Stimulated activated CD4-positive, alpha-beta T cell treated with anti-CD3 and anti-CD28 coated beads, TNF-alpha, amount 100 ng/mL, for 24 hours (primary cell): ENCODE measurements at regions not wholly inside any gene's neighbourhood (a gene's known extent, or its start where the extent isn't known, plus 50 kb on each side); places are given as distances from the start of the nearest gene placed in this dataset.
"Not testable (repeated sequence)": the region's sequence is repeated elsewhere in the genome, so short reads cannot be mapped to it uniquely, and the experiment has no call there.

Source experiments
- DNase-seq, 3 experiments: peaks; one replicate each; pipeline ENCODE4 v3.0.0-alpha.2; 2020; ENCODE audit warnings: low read depth in 3 of 3

DNA sequence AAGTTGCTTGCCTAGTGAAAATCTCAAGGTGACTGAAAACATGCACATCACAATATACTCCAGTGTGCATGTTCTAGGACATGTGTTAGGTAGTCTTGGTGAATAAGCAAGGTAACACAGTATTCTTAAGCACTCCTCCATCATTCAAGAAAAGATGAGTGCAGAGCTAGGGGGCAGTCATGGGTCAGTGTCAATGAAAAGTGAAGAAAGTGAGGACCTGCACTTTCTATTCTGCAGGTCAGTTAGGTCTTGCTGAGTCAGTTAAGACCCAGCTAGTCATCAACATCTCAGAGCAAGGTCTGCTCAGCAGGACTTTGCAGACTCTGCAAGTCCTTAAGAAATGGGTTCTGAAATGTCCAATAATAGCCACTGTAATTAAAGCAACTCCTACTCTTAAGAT, 754.1 kb downstream of the TTLL7 start:
- not testable (repeated sequence) for DNase-seq

DNA sequence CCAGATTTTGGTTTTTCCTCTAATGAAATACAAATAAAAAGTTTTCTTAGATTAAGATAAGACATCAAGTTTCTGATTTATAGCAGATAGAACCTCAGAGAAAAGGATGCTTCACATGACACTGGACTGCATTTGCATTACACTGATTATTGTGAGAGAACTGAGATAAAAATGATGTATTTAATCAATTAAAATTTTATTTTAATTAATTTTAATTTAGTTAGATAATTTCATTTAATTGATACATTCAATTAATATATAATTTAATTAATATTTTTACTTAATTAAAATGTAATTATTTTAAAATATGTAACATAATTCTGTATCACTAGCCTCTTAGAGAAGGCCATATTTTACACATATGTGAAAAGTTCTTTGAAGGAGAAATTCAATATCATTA, 759.4 kb downstream of the TTLL7 start:
- not testable (repeated sequence) for DNase-seq

DNA sequence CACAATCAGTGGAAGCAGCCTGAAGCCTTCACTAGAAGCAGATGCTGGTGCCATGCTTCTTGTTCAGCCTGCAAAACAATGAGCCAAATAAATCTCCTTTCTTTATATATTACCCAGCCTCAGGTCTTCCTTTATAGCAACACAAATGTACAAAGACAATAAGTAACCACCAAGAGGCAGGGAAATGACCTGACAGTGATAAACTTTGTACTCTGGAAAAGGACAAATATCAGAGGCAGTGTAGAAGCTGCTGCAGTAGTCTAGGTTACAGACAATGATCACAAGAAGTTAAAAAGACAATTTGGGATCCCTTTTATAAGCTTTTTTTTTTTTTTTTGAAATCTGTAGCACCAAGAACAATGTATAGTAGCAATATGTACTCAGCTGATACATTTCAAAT, 760.3 kb downstream of the TTLL7 start:
- DNase-seq = not testable (repeated sequence)

DNA sequence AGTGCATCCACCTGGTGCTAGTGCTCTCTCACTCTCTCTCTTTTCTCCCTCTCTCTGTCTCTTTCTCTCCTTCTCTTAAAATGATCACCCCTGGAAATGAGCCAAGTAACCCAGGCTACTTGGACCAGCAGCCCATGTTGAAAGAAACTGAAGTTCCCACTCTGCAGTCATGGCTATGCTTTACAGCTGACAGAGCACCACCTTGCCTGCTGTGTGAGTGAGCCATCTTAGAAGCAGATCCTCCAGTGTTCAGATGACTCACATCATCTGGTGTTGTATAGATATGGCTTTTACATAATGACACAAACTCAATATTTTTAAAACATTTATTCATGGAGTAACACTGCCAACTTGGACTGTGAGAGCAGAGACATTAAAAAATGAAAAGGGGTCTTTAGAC, 779.1 kb downstream of the TTLL7 start:
- DNase-seq = not testable (repeated sequence)

DNA sequence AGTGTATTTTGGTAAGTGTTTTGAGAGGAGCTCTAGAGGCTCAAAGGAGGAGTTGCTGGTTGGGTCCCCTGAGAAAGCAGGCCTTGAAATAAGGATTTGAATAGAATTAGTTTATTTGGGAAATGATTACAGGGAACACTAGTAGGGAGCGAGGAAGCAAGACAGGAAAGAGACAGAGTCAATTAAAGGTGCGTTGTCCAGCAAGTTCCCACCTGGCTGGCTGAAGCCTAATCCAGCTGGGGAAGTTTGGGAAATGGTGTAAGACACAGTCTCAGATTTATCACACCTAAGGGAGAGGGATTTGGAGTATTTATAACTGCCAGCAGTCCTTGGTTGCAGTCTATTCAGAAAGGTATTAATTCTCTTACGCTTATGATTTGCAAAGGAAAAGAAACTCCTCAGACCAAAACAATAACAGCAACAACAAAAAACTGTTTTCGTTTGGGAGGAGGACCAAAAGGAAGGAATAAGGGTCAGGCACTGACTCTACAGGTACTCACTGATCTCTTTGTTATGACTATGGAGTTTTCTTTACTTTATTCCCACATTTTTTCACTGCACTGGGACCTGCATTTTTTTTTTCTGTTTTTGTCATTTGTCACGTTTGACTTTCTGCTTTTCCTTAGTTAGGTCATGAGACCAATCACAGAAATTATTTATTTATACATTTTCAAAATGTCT, 780.8 kb downstream of the TTLL7 start:
- DNase-seq = not testable (repeated sequence)

DNA sequence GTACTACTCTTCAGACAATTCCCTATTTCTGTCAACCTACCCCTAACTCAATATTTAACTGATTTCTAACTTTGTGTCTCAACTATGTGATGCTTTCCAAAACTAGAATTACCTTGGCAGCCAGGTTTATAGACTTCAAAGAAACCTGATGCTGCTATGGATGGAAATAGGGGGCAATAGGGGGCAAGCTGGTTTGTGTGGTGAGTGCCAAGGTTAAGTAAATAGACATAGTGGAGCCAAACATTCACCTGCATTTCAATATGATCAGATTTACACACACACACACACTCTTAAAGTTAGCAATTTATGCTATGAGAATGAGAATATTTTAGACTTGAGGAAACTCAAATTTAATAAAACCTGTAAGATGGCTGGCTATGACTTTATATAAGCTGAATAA, 784.6 kb downstream of the TTLL7 start:
- DNase-seq = not testable (repeated sequence)

DNA sequence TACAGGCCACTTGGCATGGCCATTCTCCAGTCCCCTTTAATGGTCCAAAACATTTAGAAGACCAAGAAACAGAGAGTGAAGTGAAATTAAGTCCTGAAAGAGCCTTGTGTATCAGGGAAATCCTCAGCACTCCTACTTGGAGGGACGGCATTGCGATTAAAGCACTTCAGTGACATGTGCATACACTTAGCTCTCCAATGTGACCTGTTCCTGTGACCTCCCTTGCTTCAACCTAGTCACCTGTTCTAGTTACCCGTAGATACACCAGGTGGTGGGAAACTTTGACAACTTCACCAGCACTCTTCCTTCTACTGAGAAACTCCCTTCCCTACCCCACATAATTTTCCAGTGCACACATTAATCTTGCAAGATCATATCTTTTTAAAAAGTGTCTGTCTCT, 785.3 kb downstream of the TTLL7 start:
- not testable (repeated sequence) for DNase-seq

DNA sequence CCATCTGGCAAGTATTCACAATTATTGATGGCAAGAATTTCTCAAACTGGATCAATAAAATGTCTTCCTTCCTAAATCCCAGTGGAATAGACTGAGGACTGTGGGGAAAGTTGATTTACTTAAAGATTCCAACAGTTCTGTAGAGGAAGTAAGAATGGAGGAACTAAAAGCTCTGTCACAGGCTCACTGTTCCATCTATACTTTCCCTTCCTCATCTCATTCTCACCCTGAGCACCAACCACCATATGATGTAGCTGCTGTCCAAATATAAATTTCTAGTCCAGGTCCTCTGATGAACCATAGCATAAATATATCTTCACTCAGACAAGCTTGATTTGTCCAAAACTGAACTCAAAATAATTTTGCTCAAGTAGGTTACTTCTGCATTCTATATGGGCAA, 786.9 kb downstream of the TTLL7 start:
- DNase-seq = not testable (repeated sequence)

DNA sequence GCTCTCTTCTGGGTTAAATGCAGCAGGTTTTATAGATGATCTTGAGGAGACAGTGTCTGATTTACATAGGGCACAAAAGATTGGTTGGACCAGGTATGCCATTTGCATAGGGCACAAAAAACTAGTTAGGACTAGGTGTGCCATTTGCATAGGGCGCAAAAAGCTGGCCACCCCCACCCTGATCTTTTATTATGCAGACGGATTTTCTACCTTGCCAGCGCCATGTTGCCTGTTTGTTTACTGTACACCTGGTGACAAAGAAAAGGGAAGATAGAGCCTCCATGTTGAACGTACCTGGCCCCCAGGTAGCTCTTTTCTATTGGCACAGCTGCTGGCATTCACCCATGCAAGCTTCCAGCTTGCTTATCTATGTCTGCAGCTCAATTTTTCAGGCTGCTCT, 790.4 kb downstream of the TTLL7 start:
- not testable (repeated sequence) for DNase-seq

DNA sequence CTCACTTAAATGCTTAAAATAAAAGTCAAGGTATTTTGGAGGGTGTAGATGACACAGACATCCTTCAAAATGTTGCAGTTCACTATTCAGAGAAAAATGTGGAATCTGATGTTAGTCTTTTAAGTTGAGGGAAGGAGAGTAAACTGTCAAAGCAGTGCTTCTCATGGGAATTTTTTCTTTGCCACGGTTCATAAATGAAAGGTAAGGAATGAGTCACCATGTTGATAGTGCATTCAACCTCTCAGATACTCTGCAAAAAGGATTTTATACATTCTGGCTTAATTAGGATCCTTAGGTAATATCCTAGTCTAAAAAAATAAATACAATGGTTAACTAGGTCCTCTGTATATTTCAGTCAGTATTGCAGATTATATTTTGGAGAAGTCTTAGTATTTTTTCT, 804.3 kb downstream of the TTLL7 start:
- DNase-seq = not testable (repeated sequence)

DNA sequence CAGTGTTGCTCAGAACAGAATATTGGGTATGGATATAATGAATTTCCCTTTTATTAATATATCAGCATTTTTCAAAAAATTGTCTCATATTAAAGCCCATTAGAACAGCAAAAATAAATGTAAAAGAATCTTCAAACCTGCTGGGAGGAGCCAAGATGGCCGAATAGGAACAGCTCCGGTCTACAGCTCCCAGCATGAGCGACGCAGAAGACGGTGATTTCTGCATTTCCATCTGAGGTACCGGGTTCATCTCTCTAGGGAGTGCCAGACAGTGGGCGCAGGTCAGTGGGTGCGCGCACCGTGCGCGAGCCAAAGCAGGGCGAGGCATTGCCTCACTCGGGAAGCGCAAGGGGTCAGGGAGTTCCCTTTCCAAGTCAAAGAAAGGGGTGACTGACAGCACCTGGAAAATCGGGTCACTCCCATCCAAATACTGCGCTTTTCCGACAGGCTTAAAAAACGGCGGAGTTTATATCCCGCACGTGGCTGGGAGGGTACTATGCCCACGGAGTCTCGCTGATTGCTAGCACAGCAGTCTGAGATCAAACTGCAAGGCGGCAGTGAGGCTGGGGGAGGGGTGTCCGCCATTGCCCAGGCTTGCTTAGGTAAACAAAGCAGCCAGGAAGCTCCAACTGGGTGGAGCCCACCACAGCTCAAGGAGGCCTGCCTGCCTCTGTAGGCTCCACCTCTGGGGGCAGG, 816.8 kb downstream of the TTLL7 start:
- not testable (repeated sequence) for DNase-seq

DNA sequence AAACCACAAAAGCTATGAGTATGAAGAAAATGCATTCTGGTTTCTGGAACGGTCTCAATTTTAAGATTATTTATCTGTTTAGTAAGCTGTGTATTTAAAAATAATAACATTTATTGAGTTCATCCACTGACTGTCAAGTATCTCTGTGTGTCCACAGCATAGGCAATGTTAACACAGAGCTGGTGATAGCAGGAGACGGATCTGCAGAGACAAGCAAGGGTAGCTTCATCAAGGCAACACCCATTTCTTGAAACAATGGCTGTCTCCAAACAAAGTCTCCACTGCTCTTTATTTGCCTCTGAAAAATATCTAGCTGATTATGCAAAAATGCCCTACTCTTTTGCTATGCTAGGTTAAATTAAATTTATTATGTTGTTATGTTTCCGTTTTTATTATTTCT, 818.3 kb downstream of the TTLL7 start:
- not testable (repeated sequence) for DNase-seq

DNA sequence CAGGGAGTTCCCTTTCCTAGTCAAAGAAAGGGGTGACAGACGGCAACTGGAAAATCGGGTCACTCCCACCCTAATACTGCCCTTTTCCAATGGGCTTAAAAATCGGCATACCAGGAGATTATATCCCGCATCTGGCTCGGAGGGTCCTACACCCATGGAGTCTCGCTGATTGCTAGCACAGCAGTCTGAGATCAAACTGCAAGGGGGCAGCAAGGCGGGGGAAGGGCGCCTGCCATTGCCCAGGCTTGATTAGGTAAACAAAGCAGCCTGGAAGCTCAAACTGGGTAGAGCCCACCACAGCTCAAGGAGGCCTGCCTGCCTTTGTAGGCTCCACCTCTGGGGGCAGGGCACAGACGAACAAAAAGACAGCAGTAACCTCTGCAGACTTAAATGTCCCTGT, 831.3 kb downstream of the TTLL7 start:
- DNase-seq = not testable (repeated sequence)

DNA sequence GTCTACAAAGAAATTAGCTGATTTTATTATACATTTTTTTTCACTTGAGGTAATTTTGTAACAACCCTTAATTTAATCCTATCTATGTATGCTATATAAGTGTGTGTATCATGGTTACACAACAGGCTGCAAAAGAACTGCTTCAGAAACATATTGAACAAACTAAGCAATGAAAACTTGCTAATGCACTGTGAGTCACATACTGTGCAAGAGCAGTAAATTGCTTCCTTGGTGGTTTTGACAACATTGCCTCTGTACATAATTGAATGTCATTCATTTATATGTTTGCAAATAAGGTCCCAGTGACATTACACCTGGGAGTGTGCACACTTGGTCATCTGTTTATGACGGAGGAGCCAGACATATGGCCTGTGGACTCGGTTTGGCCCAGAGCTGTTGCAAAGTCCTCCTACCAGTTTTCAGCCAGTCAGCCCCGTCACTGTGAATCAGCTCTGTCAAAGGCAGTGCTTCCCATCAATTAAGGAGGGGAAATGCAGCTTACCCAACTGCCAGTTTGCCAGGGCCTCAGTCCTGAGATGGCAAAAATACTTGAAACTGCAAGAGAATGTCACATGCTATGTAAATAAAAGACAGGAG, 835.0 kb downstream of the TTLL7 start:
- DNase-seq = not testable (repeated sequence)

DNA sequence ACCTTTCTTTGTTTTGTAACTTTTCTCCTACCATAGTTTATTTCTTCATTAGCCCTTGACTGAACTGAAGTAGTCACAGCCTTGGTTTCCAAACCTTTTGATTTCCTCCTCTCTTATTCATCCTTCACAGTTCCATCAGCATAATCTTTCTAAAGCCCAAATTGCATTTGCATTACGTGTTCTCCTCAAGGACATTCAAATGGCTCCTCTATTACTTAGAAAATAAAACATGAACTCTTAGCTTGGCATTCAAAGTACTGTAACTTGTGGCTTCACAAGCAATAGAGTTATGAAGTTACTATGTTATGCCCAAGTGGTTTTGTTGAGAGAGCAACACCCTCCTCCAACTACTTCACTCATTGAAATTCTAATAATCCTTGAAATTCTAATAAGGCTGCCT, 840.0 kb downstream of the TTLL7 start:
- not testable (repeated sequence) for DNase-seq

DNA sequence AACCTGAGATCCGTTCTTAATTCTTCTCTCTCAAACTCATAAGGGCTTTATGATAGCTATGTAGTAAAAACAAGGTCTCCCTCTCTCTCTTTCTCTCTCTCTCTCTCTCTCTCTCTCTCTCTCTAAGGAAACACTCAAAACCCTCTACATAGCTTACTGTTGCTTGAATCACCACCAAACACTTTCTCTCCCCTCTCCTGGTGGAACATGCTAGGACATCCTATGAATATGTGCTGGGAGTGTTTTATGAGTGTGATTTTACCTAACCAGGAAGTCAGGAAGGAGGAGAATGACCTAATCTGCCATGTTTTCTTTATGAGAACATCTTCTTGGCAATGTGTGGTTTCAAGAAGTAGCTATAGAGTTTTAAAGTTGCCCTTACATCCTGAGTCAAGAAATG, 844.6 kb downstream of the TTLL7 start:
- DNase-seq = not testable (repeated sequence)

DNA sequence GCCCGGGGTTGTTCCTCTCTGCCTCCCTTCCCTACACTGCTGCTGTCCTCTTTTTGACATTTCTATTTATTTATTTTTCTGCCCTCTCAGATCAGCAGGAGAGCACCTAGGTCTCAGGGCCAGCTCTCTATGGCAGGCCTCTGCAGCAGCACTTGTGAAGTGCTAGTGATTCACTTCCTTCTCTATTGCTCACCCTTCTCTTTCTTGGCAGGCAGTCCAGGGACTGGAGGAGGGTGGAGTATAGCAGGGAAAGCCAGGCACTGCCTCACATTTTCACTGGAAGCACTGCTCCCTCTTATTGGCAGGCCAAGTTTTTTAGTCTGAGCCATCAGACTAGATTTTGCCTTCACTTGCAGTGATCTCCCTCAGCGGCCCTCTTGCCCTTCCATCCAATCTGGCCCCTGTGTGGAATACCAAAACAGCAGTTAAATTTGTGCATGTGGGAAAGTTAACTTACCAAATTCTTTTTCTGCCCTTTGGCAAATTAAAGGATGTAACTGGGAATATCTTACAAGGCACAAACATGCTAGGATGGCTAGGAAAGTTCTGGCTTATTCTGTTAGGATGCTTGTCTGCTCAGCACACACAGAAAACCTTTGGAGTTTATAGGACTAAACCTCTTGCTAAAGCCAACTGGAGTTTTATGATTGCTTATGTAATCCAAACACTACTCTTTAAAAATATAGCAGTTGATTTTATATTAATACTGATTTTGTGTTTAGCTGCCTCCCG, 847.6 kb downstream of the TTLL7 start:
- not testable (repeated sequence) for DNase-seq

DNA sequence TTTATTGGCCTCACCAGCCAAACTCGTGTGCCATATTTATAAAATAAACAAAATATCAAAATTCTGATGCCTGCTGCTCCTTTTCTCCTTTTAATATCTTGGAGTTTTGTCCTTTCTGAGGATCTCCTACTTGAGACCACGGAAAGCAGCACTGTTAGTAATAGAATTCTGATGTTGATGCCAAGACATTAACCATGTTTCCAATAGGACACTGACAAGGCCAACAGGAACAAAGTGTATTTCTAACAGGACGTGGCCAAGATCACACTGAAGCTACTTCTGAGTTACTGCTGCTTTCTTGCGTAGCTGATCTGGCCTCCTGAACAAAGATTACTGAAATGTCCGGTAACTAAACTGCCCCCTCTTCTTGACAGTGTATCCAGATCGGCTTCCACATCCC, 848.5 kb downstream of the TTLL7 start:
- not testable (repeated sequence) for DNase-seq

DNA sequence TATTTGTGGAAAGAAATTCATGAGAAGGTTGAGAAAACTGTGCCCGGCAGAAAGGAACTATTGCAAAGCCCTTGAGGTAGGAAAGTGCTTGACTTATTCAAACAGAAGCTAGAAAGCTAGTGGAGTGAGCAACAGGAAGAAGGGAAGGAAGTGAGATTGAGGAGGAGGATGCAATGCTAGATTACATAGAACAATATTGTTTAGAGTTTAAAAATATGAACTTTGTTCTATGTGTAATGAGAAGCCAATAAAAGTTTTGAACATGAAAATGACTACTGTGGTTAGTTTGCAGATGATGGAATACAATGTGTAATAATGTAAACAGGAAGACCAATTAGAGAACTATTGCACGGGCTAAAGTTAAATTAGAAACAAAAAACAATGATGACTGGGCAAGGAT, 853.1 kb downstream of the TTLL7 start:
- not testable (repeated sequence) for DNase-seq

DNA sequence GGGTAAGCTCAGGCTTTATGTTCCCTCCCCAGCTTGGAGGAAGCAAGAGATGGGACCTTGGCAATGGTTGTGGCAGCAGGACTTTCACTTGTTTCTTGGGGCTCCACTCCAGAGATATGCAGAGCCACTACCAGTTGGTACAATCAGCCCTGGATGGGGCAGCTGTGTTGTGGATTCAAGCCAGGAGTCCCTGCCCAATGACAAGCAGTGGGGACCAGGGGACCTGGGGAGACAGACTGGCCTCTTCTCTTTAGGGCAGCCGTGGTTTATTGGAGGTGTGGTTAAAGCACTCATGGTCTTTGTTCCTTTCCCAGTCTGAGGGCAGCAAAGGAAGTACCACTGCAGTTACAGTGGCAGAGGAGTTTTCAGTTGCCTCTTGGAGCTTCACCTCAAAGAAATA, 856.1 kb downstream of the TTLL7 start:
- DNase-seq = not testable (repeated sequence)

DNA sequence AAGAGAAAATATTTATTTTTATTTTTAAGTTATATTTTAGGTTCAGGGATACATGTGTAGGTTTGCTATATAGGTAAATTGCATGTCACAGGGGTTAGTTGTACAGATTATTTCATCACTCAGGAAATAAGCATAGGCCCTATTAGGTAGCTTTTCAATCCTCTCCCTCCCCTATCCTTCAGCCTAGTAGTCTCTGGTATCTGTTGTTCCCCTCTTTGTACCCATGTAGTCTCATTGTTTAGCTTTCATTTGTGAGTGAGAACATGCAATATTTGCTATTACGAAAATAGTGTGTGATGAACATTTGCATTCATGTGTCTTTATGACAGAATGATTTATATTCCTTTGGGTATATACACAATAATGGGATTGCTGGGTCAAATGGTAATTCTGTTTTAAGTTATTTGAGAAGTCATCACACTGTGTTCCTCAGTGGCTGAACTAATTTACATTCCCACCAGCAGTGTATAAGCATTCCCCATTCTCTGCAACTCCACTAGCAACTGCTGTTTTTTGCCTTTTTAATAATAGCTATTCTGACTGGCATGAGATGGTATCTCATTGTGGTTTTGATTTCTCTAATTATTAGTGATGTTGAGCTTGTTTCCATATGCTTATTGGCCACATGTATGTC, 863.3 kb downstream of the TTLL7 start:
- DNase-seq = not testable (repeated sequence)
